NCI-H1092 treated with DMSO at 0.1 percent for 48 hours (cell line): ENCODE measurements at regions not wholly inside any gene's neighbourhood (a gene's known extent, or its start where the extent isn't known, plus 50 kb on each side); places are given as distances from the start of the nearest gene placed in this dataset.
"Not testable (repeated sequence)": the region's sequence is repeated elsewhere in the genome, so short reads cannot be mapped to it uniquely, and the experiment has no call there.

Experiments
- DNase-seq: peaks from one replicate; lab custom pipeline; 2025; lab: John Stamatoyannopoulos, UW

GRCh38 chr15:56568466-56569167, 103.7 kb upstream of the MNS1 start:
- no peak for DNase-seq

DNA sequence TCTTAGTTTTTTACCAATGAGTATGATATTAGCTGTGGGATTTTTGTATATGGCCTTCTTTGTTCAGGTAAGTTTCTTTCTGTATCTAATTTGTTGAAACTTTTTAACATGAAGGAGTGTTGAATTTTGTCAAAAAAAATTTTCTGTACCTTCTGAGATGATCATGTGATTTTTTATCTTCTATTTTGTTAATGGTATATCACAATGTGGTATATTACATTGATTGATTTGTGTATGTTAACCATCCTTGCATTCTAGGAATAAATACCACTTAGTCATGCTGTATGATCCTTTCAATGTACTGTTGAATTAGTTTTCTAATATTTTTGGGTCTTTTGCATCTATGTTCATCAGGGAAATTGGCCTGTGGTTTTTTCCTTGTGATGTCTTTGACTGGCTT, 92.5 kb upstream of the MNS1 start:
- no peak for DNase-seq

GRCh38 chr15:56553486-56553885, 88.5 kb upstream of the MNS1 start:
- no peak for DNase-seq

DNA sequence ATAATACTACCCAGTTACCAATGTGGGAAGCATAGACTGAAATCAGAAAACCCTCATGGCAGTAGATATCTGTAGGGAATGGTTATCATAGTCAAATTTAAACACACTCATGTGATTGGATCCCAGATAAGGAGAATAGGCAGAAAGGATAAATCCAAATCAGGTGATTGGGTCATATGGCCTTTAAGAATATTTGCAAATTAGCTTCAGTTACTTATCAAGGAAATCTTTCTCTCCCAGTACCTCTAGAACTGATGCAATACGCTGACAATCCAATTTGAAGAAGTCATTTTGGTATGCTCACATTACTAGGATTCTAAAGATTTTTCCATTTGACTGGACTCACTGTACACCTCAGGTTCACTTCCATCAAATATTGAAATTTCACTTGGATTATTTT, 87.7 kb upstream of the MNS1 start:
- DNase-seq, result no peak

- not testable (repeated sequence) for DNase-seq
These were observed 75.6 kb upstream of the MNS1 start for GRCh38 chr15:56540570-56540969.

- DNase-seq, result not testable (repeated sequence)
These were observed 75.2 kb upstream of the MNS1 start for GRCh38 chr15:56540157-56540556.

- no peak for DNase-seq
These were observed 74.1 kb upstream of the MNS1 start for GRCh38 chr15:56538901-56539545.

GRCh38 chr15:56537881-56538280, 72.9 kb upstream of the MNS1 start:
- no peak for DNase-seq

DNA sequence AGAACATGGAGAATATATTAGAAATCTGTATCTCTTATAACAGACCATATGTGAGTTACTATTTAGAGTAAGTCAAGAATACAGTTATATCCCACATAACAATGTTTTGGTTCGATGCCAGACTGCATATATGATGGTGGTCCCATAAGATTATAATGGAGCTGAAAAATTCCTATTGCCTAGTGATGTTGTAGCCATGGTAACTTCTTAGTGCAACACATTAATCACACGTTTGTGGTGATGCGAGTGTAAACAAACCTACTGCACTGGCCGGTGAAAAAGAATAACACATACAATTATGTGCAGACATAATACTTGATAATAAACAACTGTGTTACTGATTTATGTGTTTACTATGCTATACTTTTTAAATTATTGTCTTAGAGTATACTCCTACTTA, 69.8 kb upstream of the MNS1 start:
- DNase-seq, result no peak

DNA sequence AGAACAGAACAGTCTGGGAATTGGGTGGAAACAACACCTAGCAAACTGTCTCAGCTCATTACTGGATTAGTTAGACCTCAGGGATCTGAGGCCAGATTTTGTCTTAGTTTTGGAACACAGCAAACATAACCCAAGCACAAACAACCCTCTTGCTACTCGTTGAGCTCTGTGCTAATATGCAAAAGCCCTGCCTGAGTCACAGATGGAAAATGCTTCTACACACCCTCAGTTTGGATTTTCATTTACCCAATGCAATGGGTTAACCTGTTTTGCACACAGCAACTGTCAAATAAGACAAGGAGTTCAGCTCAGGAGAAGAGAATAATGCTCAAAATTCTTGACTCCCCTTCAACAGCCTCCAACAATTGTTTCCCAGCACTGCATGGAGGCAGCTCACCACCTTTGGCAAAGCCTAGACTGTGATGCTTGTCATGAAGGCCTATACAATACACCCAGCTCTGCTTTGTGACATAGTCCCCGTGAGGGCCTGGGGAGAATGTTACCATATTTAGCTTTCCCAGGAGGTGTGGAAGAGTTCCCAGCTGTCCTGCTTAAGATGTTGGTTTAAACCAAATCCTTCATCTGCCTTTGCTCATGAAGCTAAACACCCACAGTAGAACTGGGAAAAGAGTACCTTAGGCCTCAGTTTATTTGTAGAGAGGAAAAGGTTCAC, 68.9 kb upstream of the MNS1 start:
- DNase-seq, result no peak

DNA sequence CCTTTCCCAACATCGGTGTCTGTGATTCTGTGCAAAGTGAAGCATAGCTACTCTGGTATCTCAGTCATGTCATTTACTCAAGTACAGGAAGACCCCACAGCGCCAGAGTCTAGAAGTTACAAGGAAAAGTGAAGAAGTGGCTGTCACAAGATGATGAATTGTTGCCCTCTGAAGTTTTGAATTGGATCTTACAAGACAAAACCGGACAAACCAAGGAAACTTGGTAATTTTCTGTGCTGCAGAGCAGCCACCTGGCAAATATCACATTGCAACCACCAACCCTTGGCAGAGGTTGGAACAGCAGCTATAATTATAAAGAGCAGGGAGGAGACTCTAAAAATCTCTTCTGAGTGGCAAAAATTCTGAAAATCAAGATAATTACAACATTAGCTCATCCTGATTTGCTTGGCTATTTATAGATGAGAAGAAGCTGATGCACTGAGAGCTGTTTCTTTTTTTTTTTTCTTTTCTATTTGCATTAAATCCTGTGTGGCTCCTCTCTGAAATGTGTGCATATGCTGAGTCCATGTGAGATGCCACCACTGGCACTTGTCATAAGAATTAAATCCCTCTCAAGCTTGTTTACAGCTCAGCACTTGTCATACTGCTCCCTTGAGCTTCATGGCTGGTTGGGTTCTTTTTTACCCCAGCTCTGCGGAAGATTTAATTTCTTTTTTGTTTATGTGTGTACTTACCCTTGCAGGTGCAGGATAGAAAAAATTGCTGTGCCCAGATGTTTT, 68.0 kb upstream of the MNS1 start:
- DNase-seq, result peak; percentile 3

DNA sequence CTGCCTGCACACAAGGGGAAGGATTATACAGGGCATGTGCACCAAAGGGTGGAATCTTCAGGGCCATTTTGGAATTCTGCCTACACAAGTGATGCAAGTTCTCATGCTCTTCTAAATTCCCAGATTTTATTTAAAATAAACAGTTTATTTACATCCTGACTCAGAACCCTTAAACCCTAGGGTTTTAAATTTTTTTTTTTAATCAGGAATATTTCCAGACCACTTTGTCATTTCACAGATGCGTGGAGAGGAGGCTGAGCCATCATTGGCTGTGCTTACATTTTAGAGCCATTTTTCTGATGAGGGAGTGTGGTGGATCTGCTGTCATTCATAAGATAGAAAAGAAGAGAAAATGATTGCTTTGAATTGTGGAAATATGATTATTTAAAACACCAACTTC, 65.2 kb upstream of the MNS1 start:
- DNase-seq, result no peak

DNA sequence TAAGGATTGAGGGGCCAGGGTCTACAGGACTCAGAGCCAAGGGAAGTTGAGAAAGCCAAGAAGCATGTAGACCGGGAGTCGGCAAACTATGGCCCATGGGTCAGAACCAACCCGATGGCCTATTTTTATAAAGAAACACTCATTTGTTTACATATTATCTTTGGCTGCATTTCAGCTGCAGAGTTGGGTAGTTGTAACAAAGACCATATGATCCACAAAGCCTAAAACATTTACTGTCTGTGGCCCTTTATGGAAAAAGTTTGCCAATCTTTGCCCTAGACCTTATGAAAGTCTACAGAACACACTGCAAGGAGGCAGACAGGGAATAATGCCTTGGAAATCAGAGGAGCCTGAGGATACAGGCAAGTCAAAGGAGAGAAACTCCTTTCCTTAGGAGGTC, 63.2 kb upstream of the MNS1 start:
- DNase-seq, result no peak

DNA sequence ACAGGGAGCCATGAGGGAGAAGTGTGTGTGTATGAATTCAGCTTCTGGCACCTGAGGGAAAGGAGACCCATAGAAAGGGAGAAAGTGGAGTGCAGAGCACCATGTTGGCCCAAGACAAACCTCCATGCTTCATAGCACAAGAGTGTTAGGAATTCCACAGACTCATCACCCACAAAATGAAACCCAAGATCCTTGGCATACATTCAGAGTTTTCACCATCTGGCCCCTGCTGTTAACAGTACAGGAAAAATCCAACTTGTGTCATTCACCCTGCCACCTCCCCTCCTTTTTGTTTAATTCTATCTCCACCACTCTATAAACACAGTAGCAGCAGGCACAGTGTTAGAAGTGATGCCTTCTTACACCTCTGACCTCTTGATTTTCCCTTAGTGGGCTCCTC, 60.0 kb upstream of the MNS1 start:
- no peak for DNase-seq

GRCh38 chr15:56523521-56523920, 58.6 kb upstream of the MNS1 start:
- DNase-seq, result no peak

- no peak for DNase-seq
These were observed 54.1 kb upstream of the MNS1 start for GRCh38 chr15:56519000-56519399.
